Gastrocnemius medialis (tissue), 4 donors: ENCODE measurements at regions not wholly inside any gene's neighbourhood (a gene's known extent, or its start where the extent isn't known, plus 50 kb on each side); places are given as distances from the start of the nearest gene placed in this dataset.

ENCODE experiments used
- ATAC-seq, 2 donors: fragments of 150-250 bp; one replicate each; pipeline ENCODE4 v1.9.1; 2016
- DNase-seq, 2 donors: peaks; one replicate each; pipeline ENCODE4 v3.0.0-alpha.2; 2019
- H3K27ac ChIP-seq, 4 donors: fragments of 200-600 bp; sonication (generic); 1 replicate in 1 of 4; 2 replicates in 3 of 4; pipeline ENCODE4 v1.5.1; 2016 to 2018; ENCODE audit warnings: mild to moderate bottlenecking in 2 of 4, moderate library complexity in 1 of 4
- H3K27me3 ChIP-seq, 3 donors: fragments of 200-600 bp; sonication (generic) in 2 of 3; 1 replicate in 1 of 3; 2 replicates in 2 of 3; pipeline versions ENCODE4 v1.5.1 to v1.6.0; 2016 to 2019; ENCODE audit warnings: mild to moderate bottlenecking in 1 of 3, moderate library complexity in 1 of 3
- H3K36me3 ChIP-seq, 2 donors: fragments of 200-600 bp; sonication (generic) in 1 of 2; one replicate each; pipeline ENCODE4 v1.5.1; 2017 to 2018
- H3K4me1 ChIP-seq, 2 donors: fragments of 200-600 bp; sonication (generic) in 1 of 2; one replicate each; pipeline ENCODE4 v1.5.1; 2016 to 2017; ENCODE audit warnings: mild to moderate bottlenecking in 2 of 2
- H3K4me3 ChIP-seq, 4 donors: fragments of 200-600 bp; sonication (generic) in 3 of 4; 1 replicate in 1 of 4; 2 replicates in 3 of 4; pipeline ENCODE4 v1.5.1; 2016 to 2019; ENCODE audit warnings: mild to moderate bottlenecking in 2 of 4
- H3K9me3 ChIP-seq, 3 donors: fragments of 200-600 bp; sonication (generic) in 2 of 3; 1 replicate in 1 of 3; 2 replicates in 2 of 3; pipeline ENCODE4 v1.5.1; 2016 to 2019
- CTCF ChIP-seq, 5 experiments: fragments of 450-650 bp in 3 of 5; fragments of 200-600 bp in 2 of 5; sonication (generic) in 2 of 5; IDR thresholded peaks in 4 of 5; conservative IDR thresholded peaks in 1 of 5; 1 replicate in 4 of 5; 2 replicates in 1 of 5; pipeline ENCODE4 v1.5.1; 2016 to 2019; ENCODE audit warnings: antibody characterized with exemption in 5 of 5, mild to moderate bottlenecking in 3 of 5, moderate library complexity in 3 of 5
- POLR2A ChIP-seq, 2 donors: fragments of 450-650 bp; IDR thresholded peaks; one replicate each; pipeline ENCODE4 v1.6.1; 2017; ENCODE audit warnings: antibody characterized with exemption in 2 of 2, mild to moderate bottlenecking in 2 of 2, moderate library complexity in 2 of 2
- in situ Hi-C, 4 donors: fragments of 200-750 bp; cut with MboI; loops; one replicate each; pipeline versions ENCODE4 v1.15.0 to v1.8.0; 2017; ENCODE audit warnings: low sequenced_read_pairs in 4 of 4
- intact Hi-C: fragments of 100-400 bp; cut with DNase I; formaldehyde crosslinking; loops from one replicate; pipeline ENCODE4 v1.15.1; 2023; ENCODE audit warnings: low total_unique reads

DNA sequence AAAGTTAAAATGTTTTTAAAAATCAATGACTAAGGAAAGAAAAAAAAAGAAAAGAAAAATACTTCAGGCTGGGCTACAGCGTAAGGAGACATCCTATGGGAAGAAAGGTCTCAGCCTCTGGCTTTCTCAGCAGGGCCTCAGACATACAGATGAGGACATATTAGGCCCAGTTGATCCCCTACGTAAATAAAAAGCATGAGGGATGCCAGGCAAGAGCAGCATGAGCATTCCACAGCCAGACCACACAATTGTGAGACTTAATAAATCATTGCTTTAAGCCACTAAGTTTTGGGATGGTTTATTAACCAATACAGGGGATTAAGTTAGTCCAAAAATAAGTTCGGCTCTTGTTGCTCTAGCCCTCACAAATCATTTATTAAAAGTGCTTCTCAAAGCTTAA is 394.1 kb upstream of the NECTIN3 start:
- Histone ChIP-seq H3K4me1 (no peaks in the 10 kb centered on the region), H3K4me3 (no peak overlapping the region), H3K9me3 (no peaks in the 10 kb centered on the region), H3K27me3 (no peaks in the 10 kb centered on the region), H3K36me3 (no peaks in the 10 kb centered on the region), H3K27ac (no peak overlapping the region)
- DNase-seq = no peak
- ATAC-seq = no peak
- intact Hi-C loops = no loop called here
- in situ Hi-C loops = no loop called here
- TF ChIP-seq POLR2A (IDR thresholded peaks at IDR 0.05) (no peak), CTCF (IDR thresholded peaks at IDR 0.05 in 4 of 5, conservative IDR thresholded peaks at IDR 0.05 in 1 of 5) (no peak)

GRCh38 chr3:110679285-110679684 is 392.3 kb upstream of the NECTIN3 start:
- Histone ChIP-seq H3K4me1 (no peaks in the 10 kb centered on the region), H3K4me3 (no peak overlapping the region), H3K27ac (no peak overlapping the region), H3K9me3 (no peaks in the 10 kb centered on the region), H3K36me3 (no peaks in the 10 kb centered on the region), H3K27me3 (no peaks in the 10 kb centered on the region)
- ATAC-seq (no peak), DNase-seq (no peak)
- intact Hi-C loops (no loop called here), in situ Hi-C loops (no loop called here)
- TF ChIP-seq POLR2A (IDR thresholded peaks at IDR 0.05) = no peak
- no peak for TF ChIP-seq CTCF (IDR thresholded peaks at IDR 0.05 in 4 of 5, conservative IDR thresholded peaks at IDR 0.05 in 1 of 5)

GRCh38 chr3:110680450-110680849 is 391.2 kb upstream of the NECTIN3 start:
- H3K36me3 ChIP-seq = no peaks in the 10 kb centered on the region
- in situ Hi-C loops = no loop called here
- no peak for ATAC-seq
- TF ChIP-seq POLR2A (IDR thresholded peaks at IDR 0.05) (no peak), CTCF (IDR thresholded peaks at IDR 0.05 in 4 of 5, conservative IDR thresholded peaks at IDR 0.05 in 1 of 5) (no peak)
- DNase-seq = no peak
- no peaks in the 10 kb centered on the region for H3K27me3 ChIP-seq
- H3K4me3 ChIP-seq = no peak overlapping the region
- intact Hi-C loops = no loop called here
- H3K27ac ChIP-seq = no peak overlapping the region
- H3K4me1 ChIP-seq = no peaks in the 10 kb centered on the region
- H3K9me3 ChIP-seq = no peaks in the 10 kb centered on the region

- ATAC-seq (no peak), DNase-seq (no peak)
- Histone ChIP-seq H3K9me3 (no peaks in the 10 kb centered on the region), H3K27me3 (no peaks in the 10 kb centered on the region), H3K4me1 (no peaks in the 10 kb centered on the region), H3K36me3 (no peaks in the 10 kb centered on the region), H3K27ac (no peak overlapping the region), H3K4me3 (no peak overlapping the region)
- in situ Hi-C loops (no loop called here), intact Hi-C loops (no loop called here)
- TF ChIP-seq CTCF (IDR thresholded peaks at IDR 0.05 in 4 of 5, conservative IDR thresholded peaks at IDR 0.05 in 1 of 5) = no peak
Measured at GRCh38 chr3:110684466-110684865, 387.1 kb upstream of the NECTIN3 start.

DNA sequence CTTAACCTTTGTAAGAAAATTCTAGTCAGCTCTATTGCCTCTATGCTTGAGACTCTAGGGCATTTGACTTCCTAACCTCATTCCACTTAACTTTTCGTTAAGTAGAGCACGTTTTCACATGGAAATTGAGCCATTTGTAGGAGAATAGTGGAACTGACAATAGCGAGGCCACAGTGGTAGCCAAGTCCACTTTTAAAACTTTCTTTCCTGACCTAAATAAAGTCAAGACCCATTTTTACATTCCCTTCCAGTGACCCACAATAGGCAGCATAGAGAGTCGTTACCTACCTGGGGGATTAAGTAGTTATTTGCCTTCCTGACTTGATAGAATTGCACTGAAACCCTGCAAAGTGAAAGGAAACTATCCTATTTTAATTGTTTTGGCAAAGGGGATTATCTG is 386.0 kb upstream of the NECTIN3 start:
- in situ Hi-C loops (no loop called here), intact Hi-C loops (no loop called here)
- no peak for TF ChIP-seq CTCF (IDR thresholded peaks at IDR 0.05 in 4 of 5, conservative IDR thresholded peaks at IDR 0.05 in 1 of 5)
- Histone ChIP-seq H3K27me3 (no peaks in the 10 kb centered on the region), H3K4me1 (no peaks in the 10 kb centered on the region), H3K4me3 (no peak overlapping the region), H3K9me3 (no peaks in the 10 kb centered on the region), H3K36me3 (no peaks in the 10 kb centered on the region), H3K27ac (no peak overlapping the region)
- ATAC-seq (no peak), DNase-seq (no peak)
